CD4-positive, alpha-beta T cell (primary cell): ENCODE measurements at regions not wholly inside any gene's neighbourhood (a gene's known extent, or its start where the extent isn't known, plus 50 kb on each side); places are given as distances from the start of the nearest gene placed in this dataset.

ENCODE experiments used
- ATAC-seq: fragments of 200-7000 bp; cut with Tn5 transposase; one replicate; pipeline ENCODE4 v1.10.0; 2022; ENCODE audit warnings: mild to moderate bottlenecking; ENCODE audit not compliant: poor library complexity
- CTCF ChIA-PET: fragments of 350-600 bp; sonication (Branson Sonifier 250); formaldehyde crosslinking; loops from one replicate; lab custom pipeline; 2021; ENCODE audit warnings: antibody characterized with exemption, inconsistent platforms; lab: Charles Lee
- POLR2A ChIA-PET: fragments of 350-600 bp; sonication (Branson Sonifier 250); formaldehyde crosslinking; loops from one replicate; lab custom pipeline; 2021; ENCODE audit warnings: antibody characterized with exemption, inconsistent platforms; lab: Charles Lee
- DNase-seq, 14 experiments: peaks; one replicate each; pipeline ENCODE4 v3.0.0-alpha.2; 2013 to 2020; ENCODE audit warnings: mixed read lengths in 2 of 14
- H3K27ac ChIP-seq, 2 donors: one replicate each; pipeline versions ENCODE4 v1.5.1 to v1.7.0; 2013; ENCODE audit warnings: low read length in 2 of 2, low read depth in 1 of 2, mild to moderate bottlenecking in 1 of 2
- H3K27me3 ChIP-seq, 2 experiments: 1 replicate in 1 of 2; 2 replicates in 1 of 2; pipeline versions ENCODE4 v1.6.1 to v1.7.0; 2013; ENCODE audit warnings: low read length in 2 of 2, control low read depth in 1 of 2, mild to moderate bottlenecking in 1 of 2, moderate library complexity in 1 of 2; ENCODE audit not compliant: insufficient read depth in 2 of 2, control insufficient read depth in 1 of 2
- H3K36me3 ChIP-seq: one replicate; pipeline ENCODE4 v1.6.1; 2013; ENCODE audit warnings: low read length, control low read depth; ENCODE audit not compliant: insufficient read depth
- H3K4me1 ChIP-seq: one replicate; pipeline ENCODE4 v1.6.1; 2013; ENCODE audit warnings: low read length, control low read depth; ENCODE audit not compliant: insufficient read depth
- H3K4me3 ChIP-seq: one replicate; pipeline ENCODE4 v1.5.1; 2013; ENCODE audit warnings: mild to moderate bottlenecking, low read length, moderate library complexity
- H3K9me3 ChIP-seq, 2 experiments: 1 replicate in 1 of 2; 2 replicates in 1 of 2; pipeline versions ENCODE4 v1.6.1 to v1.7.0; 2013; ENCODE audit warnings: low read length in 2 of 2, mild to moderate bottlenecking in 2 of 2, control low read depth in 1 of 2, moderate library complexity in 1 of 2; ENCODE audit not compliant: control insufficient read depth in 1 of 2, insufficient read depth in 1 of 2
- H3K27ac Mint-ChIP-seq: one replicate; pipeline ENCODE4 v1.8.0; 2020; ENCODE audit warnings: mixed read lengths
- H3K27me3 Mint-ChIP-seq: one replicate; pipeline ENCODE4 v1.8.0; 2021; ENCODE audit warnings: mixed read lengths
- H3K36me3 Mint-ChIP-seq: one replicate; pipeline ENCODE4 v1.8.0; 2021; ENCODE audit warnings: low read depth, mixed read lengths
- H3K4me1 Mint-ChIP-seq: one replicate; pipeline ENCODE4 v1.8.0; 2021; ENCODE audit warnings: low read depth, mixed read lengths
- H3K4me3 Mint-ChIP-seq: one replicate; pipeline ENCODE4 v1.8.0; 2020; ENCODE audit warnings: mild to moderate bottlenecking, mixed read lengths
- H3K9me3 Mint-ChIP-seq: one replicate; pipeline ENCODE4 v1.8.0; 2020; ENCODE audit warnings: mixed read lengths
- intact Hi-C, 2 experiments: fragments of 100-400 bp; cut with DNase I in 1 of 2; cut with micrococcal nuclease in 1 of 2; formaldehyde crosslinking; loops; one replicate each; pipeline versions ENCODE4 v1.15.1 to v1.9.0; 2023 to 2025; cut with DNase I, micrococcal nuclease
- TF ChIP-seq, protein P1 (sequence below): fragments of 200-600 bp; IDR thresholded peaks from one replicate; pipeline ENCODE4 v1.8.0; 2022; ENCODE audit warnings: antibody characterized with exemption, mild to moderate bottlenecking

GRCh38 chr22:33111491-33111890 is 53.3 kb upstream of the SYN3 start:
- Histone ChIP-seq H3K27me3 (no peaks in the 10 kb centered on the region), H3K9me3 (no peaks in the 10 kb centered on the region), H3K36me3 (no peaks in the 10 kb centered on the region), H3K4me1 (no peaks in the 10 kb centered on the region), H3K27ac (no peak overlapping the region), H3K4me3 (no peak overlapping the region)
- Mint-ChIP-seq H3K27me3 (peaks cover 3% of the 10 kb centered on the region), H3K4me3 (no peak overlapping the region), H3K36me3 (no peaks in the 10 kb centered on the region), H3K4me1 (no peaks in the 10 kb centered on the region), H3K27ac (no peak overlapping the region), H3K9me3 (no peaks in the 10 kb centered on the region)
- ATAC-seq (no peak), DNase-seq (no peak)
- intact Hi-C loops, result no loop called here
- ChIA-PET CTCF (no interaction called here), POLR2A (no interaction called here)
- TF ChIP-seq, protein P1, sequence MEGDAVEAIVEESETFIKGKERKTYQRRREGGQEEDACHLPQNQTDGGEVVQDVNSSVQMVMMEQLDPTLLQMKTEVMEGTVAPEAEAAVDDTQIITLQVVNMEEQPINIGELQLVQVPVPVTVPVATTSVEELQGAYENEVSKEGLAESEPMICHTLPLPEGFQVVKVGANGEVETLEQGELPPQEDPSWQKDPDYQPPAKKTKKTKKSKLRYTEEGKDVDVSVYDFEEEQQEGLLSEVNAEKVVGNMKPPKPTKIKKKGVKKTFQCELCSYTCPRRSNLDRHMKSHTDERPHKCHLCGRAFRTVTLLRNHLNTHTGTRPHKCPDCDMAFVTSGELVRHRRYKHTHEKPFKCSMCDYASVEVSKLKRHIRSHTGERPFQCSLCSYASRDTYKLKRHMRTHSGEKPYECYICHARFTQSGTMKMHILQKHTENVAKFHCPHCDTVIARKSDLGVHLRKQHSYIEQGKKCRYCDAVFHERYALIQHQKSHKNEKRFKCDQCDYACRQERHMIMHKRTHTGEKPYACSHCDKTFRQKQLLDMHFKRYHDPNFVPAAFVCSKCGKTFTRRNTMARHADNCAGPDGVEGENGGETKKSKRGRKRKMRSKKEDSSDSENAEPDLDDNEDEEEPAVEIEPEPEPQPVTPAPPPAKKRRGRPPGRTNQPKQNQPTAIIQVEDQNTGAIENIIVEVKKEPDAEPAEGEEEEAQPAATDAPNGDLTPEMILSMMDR, result no peak

- intact Hi-C loops, result no loop called here
- Histone ChIP-seq H3K4me1 (no peaks in the 10 kb centered on the region), H3K27ac (no peak overlapping the region), H3K9me3 (no peaks in the 10 kb centered on the region), H3K27me3 (no peaks in the 10 kb centered on the region), H3K36me3 (no peaks in the 10 kb centered on the region), H3K4me3 (no peak overlapping the region)
- POLR2A ChIA-PET, result no interaction called here
- Mint-ChIP-seq H3K27me3 (peaks cover 6% of the 10 kb centered on the region), H3K9me3 (no peaks in the 10 kb centered on the region), H3K4me1 (no peaks in the 10 kb centered on the region), H3K4me3 (no peak overlapping the region), H3K27ac (no peak overlapping the region), H3K36me3 (no peaks in the 10 kb centered on the region)
- TF ChIP-seq, protein P1, result no peak
- CTCF ChIA-PET, result no interaction called here
- ATAC-seq, result no peak
- DNase-seq, result no peak
Measured at GRCh38 chr22:33110562-33111163, 52.5 kb upstream of the SYN3 start.

DNA sequence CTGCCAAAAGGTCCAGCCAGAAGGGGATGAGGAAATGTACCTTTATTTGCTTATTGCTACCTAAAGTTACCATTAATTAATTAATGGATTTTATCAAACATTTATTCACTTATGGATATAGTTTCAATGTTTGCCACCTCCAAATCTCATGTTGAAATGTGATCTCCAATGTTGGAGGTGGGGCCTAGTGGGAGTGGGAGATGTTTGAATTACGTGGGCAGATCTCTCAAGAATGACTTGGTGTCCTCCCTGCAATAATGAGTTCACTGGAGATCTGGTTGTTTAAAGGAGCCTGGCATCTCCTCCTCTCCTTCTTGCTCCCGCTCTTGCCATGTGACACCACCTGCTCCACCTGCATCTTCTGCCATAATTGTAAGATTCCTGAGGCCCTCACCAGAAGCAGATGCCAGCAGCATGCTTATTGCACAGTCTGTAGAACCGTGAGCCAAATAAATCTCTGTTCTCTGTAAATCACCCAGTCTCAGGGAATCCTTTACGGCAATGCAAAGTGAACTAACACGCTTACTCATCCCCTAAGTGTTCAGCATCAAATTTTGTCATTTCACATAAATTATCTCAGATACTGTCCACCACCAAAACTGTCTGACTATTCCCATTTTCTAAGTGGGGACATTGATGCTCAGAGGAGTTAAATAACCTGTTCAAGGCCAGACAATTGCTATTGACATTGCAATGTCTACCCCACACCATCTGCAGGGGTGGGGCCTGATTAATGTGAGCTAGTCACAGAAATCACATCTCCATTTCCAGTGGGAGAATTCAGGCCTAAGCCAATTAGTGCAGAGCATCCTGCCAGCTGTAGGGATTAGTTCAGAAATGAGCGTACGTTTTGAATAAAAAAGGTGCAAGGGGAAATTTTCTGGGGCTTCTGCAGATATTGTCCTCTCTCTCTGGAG is 51.6 kb upstream of the SYN3 start:
- H3K9me3 Mint-ChIP-seq, result no peaks in the 10 kb centered on the region
- H3K27ac Mint-ChIP-seq, result no peak overlapping the region
- H3K4me1 Mint-ChIP-seq, result no peaks in the 10 kb centered on the region
- intact Hi-C loops, result no loop called here
- no peaks in the 10 kb centered on the region for H3K36me3 Mint-ChIP-seq
- TF ChIP-seq, protein P1, result no peak
- Histone ChIP-seq H3K9me3 (peaks cover 0 to 5% of the 10 kb centered on the region in 2 experiments), H3K36me3 (no peaks in the 10 kb centered on the region), H3K4me1 (no peaks in the 10 kb centered on the region), H3K4me3 (no peak overlapping the region), H3K27ac (no peak overlapping the region), H3K27me3 (no peaks in the 10 kb centered on the region)
- DNase-seq, result no peak
- ATAC-seq, result no peak
- POLR2A ChIA-PET, result no interaction called here
- H3K4me3 Mint-ChIP-seq, result no peak overlapping the region
- CTCF ChIA-PET, result no interaction called here
- peaks cover 9% of the 10 kb centered on the region for H3K27me3 Mint-ChIP-seq
